Adrenal gland (tissue), 5 donors: ENCODE measurements at regions not wholly inside any gene's neighbourhood (a gene's known extent, or its start where the extent isn't known, plus 50 kb on each side); places are given as distances from the start of the nearest gene placed in this dataset.

Experiments
- CTCF ChIP-seq, 6 experiments: fragments of 450-650 bp in 4 of 6; fragments of 200-600 bp in 2 of 6; sonication (generic) in 1 of 6; IDR thresholded peaks; 1 replicate in 5 of 6; 2 replicates in 1 of 6; pipeline versions ENCODE4 v1.5.1 to v1.8.0; 2016 to 2021; ENCODE audit warnings: antibody characterized with exemption in 6 of 6, mild to moderate bottlenecking in 2 of 6, moderate library complexity in 1 of 6
- POLR2A ChIP-seq, 2 donors: fragments of 450-650 bp; IDR thresholded peaks; one replicate each; pipeline ENCODE4 v1.6.1; 2017; ENCODE audit warnings: antibody characterized with exemption in 2 of 2, mild to moderate bottlenecking in 2 of 2, moderate library complexity in 1 of 2
- donor health status: DM: no; HTN: no; CAD: no.

DNA sequence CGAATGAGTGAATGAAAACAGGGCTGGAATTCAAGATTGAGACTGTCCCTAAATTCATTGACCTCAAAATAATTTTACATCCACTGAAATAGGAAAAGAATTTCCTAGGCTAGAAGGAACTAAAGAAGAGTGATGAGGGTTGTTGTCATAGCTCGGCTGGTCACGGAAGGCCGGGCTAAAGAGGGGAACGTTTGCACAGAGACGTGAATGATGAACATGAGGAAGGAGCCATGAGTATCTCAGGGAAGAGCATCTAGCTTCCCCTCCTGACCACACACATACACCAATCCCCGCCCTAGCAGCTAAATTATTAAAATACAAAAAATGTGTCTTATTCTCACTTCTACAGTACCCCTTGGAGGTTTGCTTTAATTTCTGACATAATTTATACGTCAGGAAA is 124.4 kb upstream of the ABCA1 start:
- TF ChIP-seq CTCF (IDR thresholded peaks at IDR 0.05) (no peak), POLR2A (IDR thresholded peaks at IDR 0.05) (no peak)
